ENCODE measurements at regions not wholly inside any gene's neighbourhood (a gene's known extent, or its start where the extent isn't known, plus 50 kb on each side); places are given as distances from the start of the nearest gene placed in this dataset.

- TF ChIP-seq, protein P1, sequence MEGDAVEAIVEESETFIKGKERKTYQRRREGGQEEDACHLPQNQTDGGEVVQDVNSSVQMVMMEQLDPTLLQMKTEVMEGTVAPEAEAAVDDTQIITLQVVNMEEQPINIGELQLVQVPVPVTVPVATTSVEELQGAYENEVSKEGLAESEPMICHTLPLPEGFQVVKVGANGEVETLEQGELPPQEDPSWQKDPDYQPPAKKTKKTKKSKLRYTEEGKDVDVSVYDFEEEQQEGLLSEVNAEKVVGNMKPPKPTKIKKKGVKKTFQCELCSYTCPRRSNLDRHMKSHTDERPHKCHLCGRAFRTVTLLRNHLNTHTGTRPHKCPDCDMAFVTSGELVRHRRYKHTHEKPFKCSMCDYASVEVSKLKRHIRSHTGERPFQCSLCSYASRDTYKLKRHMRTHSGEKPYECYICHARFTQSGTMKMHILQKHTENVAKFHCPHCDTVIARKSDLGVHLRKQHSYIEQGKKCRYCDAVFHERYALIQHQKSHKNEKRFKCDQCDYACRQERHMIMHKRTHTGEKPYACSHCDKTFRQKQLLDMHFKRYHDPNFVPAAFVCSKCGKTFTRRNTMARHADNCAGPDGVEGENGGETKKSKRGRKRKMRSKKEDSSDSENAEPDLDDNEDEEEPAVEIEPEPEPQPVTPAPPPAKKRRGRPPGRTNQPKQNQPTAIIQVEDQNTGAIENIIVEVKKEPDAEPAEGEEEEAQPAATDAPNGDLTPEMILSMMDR (IDR thresholded peaks at IDR 0.05; ENCODE audit: insufficient read depth, low read length), result no peak
- no peak for TF ChIP-seq REST (IDR thresholded peaks at IDR 0.05; ENCODE audit: insufficient replicate concordance, low read depth)
- TF ChIP-seq POLR2AphosphoS5 (IDR thresholded peaks at IDR 0.05; ENCODE audit: low read depth), result no peak
Observed at GRCh38 chr5:34436761-34437501, 219.2 kb upstream of the RAI14 start.

Measured in HL-60 (cell line).